Fibroblast of pulmonary artery (primary cell): ENCODE measurements at regions not wholly inside any gene's neighbourhood (a gene's known extent, or its start where the extent isn't known, plus 50 kb on each side); places are given as distances from the start of the nearest gene placed in this dataset.

ENCODE experiments used
- DNase-seq: peaks from one replicate; pipeline ENCODE4 v3.0.0-alpha.2; 2010; ENCODE audit warnings: low read depth
- H3K4me3 ChIP-seq: replicated peaks from 2 replicates; pipeline ENCODE4 v1.5.1; 2011; ENCODE audit warnings: low read depth, mild to moderate bottlenecking, control low read depth, low read length, moderate library complexity
- CTCF ChIP-seq: IDR thresholded peaks from 2 replicates; pipeline ENCODE4 v1.5.1; 2011; ENCODE audit warnings: mild to moderate bottlenecking, control low read depth, low read length, inconsistent platforms; ENCODE audit errors: missing control alignments

- no peak for TF ChIP-seq CTCF
- DNase-seq: peak; percentile 5
- H3K4me3 ChIP-seq: no peak overlapping the region
These were observed 1069.4 kb upstream of the ADGRL2 start for GRCh38 chr1:80731241-80731894.

DNA sequence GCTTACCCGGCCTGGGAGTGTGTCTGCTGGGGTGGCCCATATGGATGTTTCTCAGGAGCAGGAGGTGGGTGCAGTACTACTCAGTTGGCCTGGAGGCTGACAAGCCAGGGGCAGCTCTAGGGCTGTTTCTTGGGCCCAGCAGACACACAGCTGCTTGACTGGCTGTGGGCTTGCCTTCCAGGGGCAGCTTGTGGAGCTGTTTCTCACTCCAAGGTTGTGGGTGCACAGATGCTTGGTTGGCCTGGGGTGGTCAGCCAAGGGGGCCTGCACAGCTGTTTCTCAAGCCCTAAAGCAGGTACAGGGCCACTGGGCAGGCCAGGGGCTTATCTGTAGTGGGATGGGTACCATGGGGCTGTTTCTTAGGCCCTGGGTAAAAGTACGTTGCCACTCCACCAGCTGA, 1078.1 kb upstream of the ADGRL2 start:
- no peak for DNase-seq
- no peak for TF ChIP-seq CTCF
- H3K4me3 ChIP-seq: no peak overlapping the region

DNA sequence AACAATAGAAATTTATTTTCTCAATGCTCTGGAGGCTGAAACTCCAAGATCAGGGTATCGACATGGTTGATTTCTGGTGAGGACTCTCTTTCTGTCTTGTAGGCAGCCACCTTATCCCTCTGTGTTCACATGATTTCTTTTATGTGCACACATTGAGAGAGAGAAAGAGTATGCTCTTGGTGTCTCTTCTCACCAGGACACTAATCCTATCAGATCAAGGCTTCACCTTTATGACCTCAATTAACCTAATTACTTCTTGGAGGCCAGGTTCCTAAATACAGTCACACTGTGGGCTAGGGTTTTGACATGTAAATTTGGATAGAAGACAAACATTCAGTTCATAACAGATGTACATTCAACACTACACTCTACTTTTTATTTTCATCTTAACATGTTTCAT, 1094.2 kb upstream of the ADGRL2 start:
- no peak for DNase-seq
- no peak overlapping the region for H3K4me3 ChIP-seq
- TF ChIP-seq CTCF: no peak

DNA sequence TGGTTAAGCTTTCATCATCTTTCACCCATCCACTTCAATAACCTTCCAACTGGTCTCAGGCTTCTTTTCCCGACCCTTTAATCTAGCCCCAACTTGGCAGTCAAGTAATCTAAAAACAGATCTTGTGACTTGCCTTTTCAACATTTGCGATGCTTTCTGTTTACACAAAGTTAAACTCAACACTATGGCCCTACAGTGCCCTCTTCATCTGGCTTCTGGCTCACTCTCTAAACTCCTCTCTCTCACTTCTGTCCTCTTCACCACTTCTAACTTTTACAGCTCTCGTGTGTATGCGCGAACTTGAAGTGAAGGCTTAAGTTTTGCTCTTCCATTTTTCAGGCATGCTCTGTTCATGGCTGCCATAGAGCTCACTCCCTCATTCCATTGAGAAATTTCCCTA, 1122.3 kb upstream of the ADGRL2 start:
- no peak for TF ChIP-seq CTCF
- no peak for DNase-seq
- no peak overlapping the region for H3K4me3 ChIP-seq

GRCh38 chr1:80675454-80675853, 1125.3 kb upstream of the ADGRL2 start:
- no peak for TF ChIP-seq CTCF
- peak; percentile 11 for DNase-seq
- no peak overlapping the region for H3K4me3 ChIP-seq

GRCh38 chr1:80673935-80674597, 1126.7 kb upstream of the ADGRL2 start:
- H3K4me3 ChIP-seq: no peak overlapping the region
- TF ChIP-seq CTCF: no peak
- DNase-seq: no peak

- H3K4me3 ChIP-seq: no peak overlapping the region
- no peak for DNase-seq
- no peak for TF ChIP-seq CTCF
These were observed 1132.4 kb upstream of the ADGRL2 start for GRCh38 chr1:80668372-80668771.
